Caco-2 (cell line): ENCODE measurements at regions not wholly inside any gene's neighbourhood (a gene's known extent, or its start where the extent isn't known, plus 50 kb on each side); places are given as distances from the start of the nearest gene placed in this dataset.

ENCODE experiments used
- BruUV-seq: library from RNA; stranded (reverse); fragments of 400-500 nt; replicated peaks from 2 replicates; lab custom pipeline; 2021; lab: Mats Ljungman, UMichigan
- CTCF ChIA-PET: fragments of 300-600 bp; sonication (Branson Sonifier 250); formaldehyde crosslinking; loops from one replicate; lab custom pipeline; 2022; ENCODE audit warnings: antibody characterized with exemption; lab: Charles Lee
- POLR2A ChIA-PET: fragments of 300-600 bp; sonication (Branson Sonifier 250); formaldehyde crosslinking; loops from one replicate; lab custom pipeline; 2022; ENCODE audit warnings: antibody characterized with exemption; lab: Charles Lee
- DNase-seq, 2 experiments: peaks; one replicate each; pipeline versions ENCODE4 v3.0.0 to v3.0.0-alpha.2; 2020 to 2022
- H3K27me3 ChIP-seq: replicated peaks from 2 replicates; pipeline ENCODE4 v1.6.0; 2011; ENCODE audit warnings: low read length; ENCODE audit not compliant: control insufficient read depth, insufficient read depth
- H3K36me3 ChIP-seq: 2 replicates; pipeline ENCODE4 v1.5.1; 2011; ENCODE audit warnings: low read length; ENCODE audit not compliant: control insufficient read depth, insufficient read depth
- H3K4me1 ChIP-seq: fragments of 250-450 bp; sonication (Bioruptor Pico); 2 replicates; pipeline ENCODE4 v1.5.1; 2020; ENCODE audit warnings: mild to moderate bottlenecking
- H3K4me3 ChIP-seq: 2 replicates; pipeline ENCODE4 v1.5.1; 2011; ENCODE audit warnings: low read depth, mild to moderate bottlenecking, control low read depth, low read length
- H3K9me3 ChIP-seq: fragments of 250-450 bp; sonication (Bioruptor Pico); 2 replicates; pipeline ENCODE4 v1.5.1; 2020; ENCODE audit warnings: mild to moderate bottlenecking, moderate library complexity
- H3K27ac Mint-ChIP-seq: one replicate; pipeline ENCODE4 v1.8.0; 2022; ENCODE audit warnings: mixed read lengths; ENCODE audit not compliant: unreplicated experiment
- H3K27me3 Mint-ChIP-seq: one replicate; pipeline ENCODE4 v1.8.0; 2022; ENCODE audit warnings: mixed read lengths; ENCODE audit not compliant: insufficient read depth, unreplicated experiment
- H3K36me3 Mint-ChIP-seq: one replicate; pipeline ENCODE4 v1.8.0; 2022; ENCODE audit warnings: mild to moderate bottlenecking, mixed read lengths; ENCODE audit not compliant: insufficient read depth, unreplicated experiment
- H3K4me1 Mint-ChIP-seq: one replicate; pipeline ENCODE4 v1.8.0; 2022; ENCODE audit warnings: low read depth, mixed read lengths; ENCODE audit not compliant: unreplicated experiment
- H3K4me3 Mint-ChIP-seq: one replicate; pipeline ENCODE4 v1.8.0; 2022; ENCODE audit warnings: mild to moderate bottlenecking, moderate library complexity, mixed read lengths; ENCODE audit not compliant: unreplicated experiment
- H3K9me3 Mint-ChIP-seq: one replicate; pipeline ENCODE4 v1.8.0; 2022; ENCODE audit warnings: mixed read lengths; ENCODE audit not compliant: unreplicated experiment
- intact Hi-C: fragments of 100-400 bp; cut with micrococcal nuclease; formaldehyde crosslinking; loops from one replicate; pipeline ENCODE4 v1.10.0; 2022; ENCODE audit not compliant: unreplicated experiment
- TF ChIP-seq, protein P1 (sequence below), 2 experiments: fragments of 200-600 bp in 1 of 2; IDR thresholded peaks; 1 replicate in 1 of 2; 2 replicates in 1 of 2; pipeline versions ENCODE4 v1.5.1 to v1.8.0; 2011 to 2022; ENCODE audit warnings: antibody characterized with exemption in 1 of 2, control low read depth in 1 of 2, inconsistent platforms in 1 of 2, low read depth in 1 of 2, low read length in 1 of 2, mild to moderate bottlenecking in 1 of 2, moderate library complexity in 1 of 2; ENCODE audit not compliant: insufficient read depth in 1 of 2, severe bottlenecking in 1 of 2, unreplicated experiment in 1 of 2

DNA sequence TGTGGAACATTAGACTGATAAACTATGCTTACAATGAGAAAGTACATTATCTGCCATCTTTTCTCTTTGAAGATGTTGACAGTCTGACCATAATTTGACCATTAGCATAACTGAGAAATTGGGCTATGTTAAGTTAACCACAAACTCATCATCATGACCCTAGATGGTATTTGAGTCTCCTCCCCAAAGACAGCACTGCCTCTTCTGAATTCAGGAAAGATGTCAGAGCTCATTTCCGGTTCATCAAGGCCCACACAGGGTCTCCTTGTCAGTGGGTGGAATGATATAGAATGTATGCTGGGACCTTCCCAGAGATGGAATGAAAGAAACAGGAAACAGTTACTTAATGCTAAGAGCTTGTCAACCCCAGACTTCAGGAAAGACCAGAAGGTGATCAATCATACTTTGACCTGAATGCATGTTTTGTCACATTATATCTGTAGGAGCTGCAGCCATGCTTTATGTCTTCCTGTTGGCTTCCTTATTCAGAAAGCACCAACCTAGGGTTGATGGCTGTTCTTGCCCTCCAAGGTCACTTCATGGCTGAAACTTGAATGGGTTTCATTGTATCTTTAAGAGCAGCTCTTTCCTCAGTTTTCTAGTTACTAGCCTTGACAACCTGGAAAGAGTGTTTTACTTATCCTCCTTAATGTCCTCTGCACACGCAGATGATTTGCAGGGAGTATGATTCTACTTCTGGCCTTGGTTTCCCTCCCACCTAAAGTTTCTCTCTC is 99.1 kb upstream of the NEUROD1 start:
- H3K4me3 ChIP-seq = no peak overlapping the region
- H3K9me3 ChIP-seq = no peaks in the 10 kb centered on the region
- Mint-ChIP-seq H3K36me3 (no peaks in the 10 kb centered on the region), H3K4me1 (peaks cover 38% of the 10 kb centered on the region), H3K9me3 (no peaks in the 10 kb centered on the region), H3K4me3 (no peak overlapping the region), H3K27ac (no peak overlapping the region), H3K27me3 (no peaks in the 10 kb centered on the region)
- H3K4me1 ChIP-seq = peaks cover 55% of the 10 kb centered on the region
- BruUV-seq = no TSS peak
- ChIA-PET CTCF (no interaction called here), POLR2A (interaction anchor here (0.6 kb wide), 2 partner anchors 207 to 470 kb away, joined by 3 read pairs; no protein-coding TSS in a partner anchor)
- intact Hi-C loops = no loop called here
- TF ChIP-seq, protein P1, sequence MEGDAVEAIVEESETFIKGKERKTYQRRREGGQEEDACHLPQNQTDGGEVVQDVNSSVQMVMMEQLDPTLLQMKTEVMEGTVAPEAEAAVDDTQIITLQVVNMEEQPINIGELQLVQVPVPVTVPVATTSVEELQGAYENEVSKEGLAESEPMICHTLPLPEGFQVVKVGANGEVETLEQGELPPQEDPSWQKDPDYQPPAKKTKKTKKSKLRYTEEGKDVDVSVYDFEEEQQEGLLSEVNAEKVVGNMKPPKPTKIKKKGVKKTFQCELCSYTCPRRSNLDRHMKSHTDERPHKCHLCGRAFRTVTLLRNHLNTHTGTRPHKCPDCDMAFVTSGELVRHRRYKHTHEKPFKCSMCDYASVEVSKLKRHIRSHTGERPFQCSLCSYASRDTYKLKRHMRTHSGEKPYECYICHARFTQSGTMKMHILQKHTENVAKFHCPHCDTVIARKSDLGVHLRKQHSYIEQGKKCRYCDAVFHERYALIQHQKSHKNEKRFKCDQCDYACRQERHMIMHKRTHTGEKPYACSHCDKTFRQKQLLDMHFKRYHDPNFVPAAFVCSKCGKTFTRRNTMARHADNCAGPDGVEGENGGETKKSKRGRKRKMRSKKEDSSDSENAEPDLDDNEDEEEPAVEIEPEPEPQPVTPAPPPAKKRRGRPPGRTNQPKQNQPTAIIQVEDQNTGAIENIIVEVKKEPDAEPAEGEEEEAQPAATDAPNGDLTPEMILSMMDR (IDR thresholded peaks at IDR 0.05; ENCODE audit: insufficient read depth in 1 of 2, low read depth in 1 of 2, low read length in 1 of 2, severe bottlenecking in 1 of 2, unreplicated experiment in 1 of 2) = no peak
- H3K36me3 ChIP-seq = no peaks in the 10 kb centered on the region
- DNase-seq = no peak
- no peaks in the 10 kb centered on the region for H3K27me3 ChIP-seq

DNA sequence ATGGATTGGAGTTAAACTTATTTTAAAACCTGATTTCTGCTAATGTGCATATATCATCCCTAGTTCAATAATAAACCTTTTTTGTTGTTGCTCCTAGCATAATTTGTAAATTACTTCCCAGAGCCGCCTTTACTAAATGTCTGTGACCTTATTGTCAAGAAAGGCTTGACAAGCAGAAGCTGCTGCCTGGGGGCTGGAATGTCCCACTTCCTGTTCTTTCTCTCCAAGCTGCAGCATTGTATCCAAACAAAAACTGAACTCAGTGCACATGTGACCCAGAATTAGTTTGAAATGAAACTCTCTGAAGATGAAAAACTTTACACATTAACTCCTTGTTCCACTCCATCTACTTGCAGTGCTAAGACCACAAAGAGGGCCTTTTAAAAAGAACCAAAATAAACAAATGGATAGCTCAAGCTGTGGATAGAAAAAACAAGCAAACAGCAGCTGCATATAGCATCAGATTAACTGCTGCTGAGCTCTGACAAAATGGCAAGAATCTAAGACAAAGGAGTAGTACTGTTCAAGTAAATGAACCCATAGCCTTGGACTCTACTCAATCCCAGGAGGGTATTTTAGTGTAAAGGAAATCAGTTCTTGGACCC is 99.8 kb upstream of the NEUROD1 start:
- Mint-ChIP-seq H3K27me3 (no peaks in the 10 kb centered on the region), H3K9me3 (no peaks in the 10 kb centered on the region), H3K36me3 (no peaks in the 10 kb centered on the region), H3K4me3 (no peak overlapping the region), H3K4me1 (peaks cover 38% of the 10 kb centered on the region), H3K27ac (no peak overlapping the region)
- BruUV-seq = no TSS peak
- TF ChIP-seq, protein P1 (IDR thresholded peaks at IDR 0.05; ENCODE audit: insufficient read depth in 1 of 2, low read depth in 1 of 2, low read length in 1 of 2, severe bottlenecking in 1 of 2, unreplicated experiment in 1 of 2) = no peak
- ChIA-PET CTCF (interaction anchor here (1.0 kb wide), 1 partner anchor 37 kb away, joined by 3 read pairs; no protein-coding TSS in a partner anchor), POLR2A (no interaction called here)
- no peaks in the 10 kb centered on the region for H3K27me3 ChIP-seq
- H3K4me3 ChIP-seq = no peak overlapping the region
- H3K4me1 ChIP-seq = peaks cover 60% of the 10 kb centered on the region
- intact Hi-C loops = no loop called here
- no peaks in the 10 kb centered on the region for H3K9me3 ChIP-seq
- no peaks in the 10 kb centered on the region for H3K36me3 ChIP-seq
- DNase-seq = no peak

DNA sequence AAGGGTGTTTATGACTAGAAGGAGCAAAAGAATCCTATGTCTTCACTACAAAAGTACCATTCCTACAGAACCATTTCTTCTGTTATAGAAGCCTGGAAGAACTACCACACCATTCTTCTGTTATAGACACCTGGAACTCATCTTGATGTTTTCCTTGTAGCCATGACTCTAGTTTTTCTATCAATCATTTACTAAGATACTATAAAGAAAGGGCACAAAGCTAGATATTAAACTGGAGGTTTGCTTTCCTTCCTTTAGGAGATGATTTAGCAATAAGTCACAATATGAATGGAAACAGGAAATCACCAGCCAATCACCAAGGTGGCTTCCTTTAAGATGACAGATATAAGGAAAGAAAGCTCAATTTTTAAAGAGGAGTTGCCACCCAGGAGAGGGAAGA is 100.3 kb upstream of the NEUROD1 start:
- BruUV-seq = no TSS peak
- CTCF ChIA-PET = interaction anchor here (1.0 kb wide), 1 partner anchor 38 kb away, joined by 3 read pairs; no protein-coding TSS in a partner anchor
- no peak overlapping the region for H3K4me3 ChIP-seq
- intact Hi-C loops = no loop called here
- H3K27ac Mint-ChIP-seq = no peak overlapping the region
- peaks cover 65% of the 10 kb centered on the region for H3K4me1 ChIP-seq
- peaks cover 38% of the 10 kb centered on the region for H3K4me1 Mint-ChIP-seq
- POLR2A ChIA-PET = no interaction called here
- no peaks in the 10 kb centered on the region for H3K36me3 ChIP-seq
- no peaks in the 10 kb centered on the region for H3K27me3 Mint-ChIP-seq
- no peaks in the 10 kb centered on the region for H3K36me3 Mint-ChIP-seq
- TF ChIP-seq, protein P1 (IDR thresholded peaks at IDR 0.05; ENCODE audit: insufficient read depth in 1 of 2, low read depth in 1 of 2, low read length in 1 of 2, severe bottlenecking in 1 of 2, unreplicated experiment in 1 of 2) = no peak
- DNase-seq = no peak
- H3K4me3 Mint-ChIP-seq = no peak overlapping the region
- H3K27me3 ChIP-seq = no peaks in the 10 kb centered on the region
- H3K9me3 Mint-ChIP-seq = no peaks in the 10 kb centered on the region
- no peaks in the 10 kb centered on the region for H3K9me3 ChIP-seq
